ENCODE measurements at regions not wholly inside any gene's neighbourhood (a gene's known extent, or its start where the extent isn't known, plus 50 kb on each side); places are given as distances from the start of the nearest gene placed in this dataset.
"Not testable (repeated sequence)": the region's sequence is repeated elsewhere in the genome, so short reads cannot be mapped to it uniquely, and the experiment has no call there.

DNA sequence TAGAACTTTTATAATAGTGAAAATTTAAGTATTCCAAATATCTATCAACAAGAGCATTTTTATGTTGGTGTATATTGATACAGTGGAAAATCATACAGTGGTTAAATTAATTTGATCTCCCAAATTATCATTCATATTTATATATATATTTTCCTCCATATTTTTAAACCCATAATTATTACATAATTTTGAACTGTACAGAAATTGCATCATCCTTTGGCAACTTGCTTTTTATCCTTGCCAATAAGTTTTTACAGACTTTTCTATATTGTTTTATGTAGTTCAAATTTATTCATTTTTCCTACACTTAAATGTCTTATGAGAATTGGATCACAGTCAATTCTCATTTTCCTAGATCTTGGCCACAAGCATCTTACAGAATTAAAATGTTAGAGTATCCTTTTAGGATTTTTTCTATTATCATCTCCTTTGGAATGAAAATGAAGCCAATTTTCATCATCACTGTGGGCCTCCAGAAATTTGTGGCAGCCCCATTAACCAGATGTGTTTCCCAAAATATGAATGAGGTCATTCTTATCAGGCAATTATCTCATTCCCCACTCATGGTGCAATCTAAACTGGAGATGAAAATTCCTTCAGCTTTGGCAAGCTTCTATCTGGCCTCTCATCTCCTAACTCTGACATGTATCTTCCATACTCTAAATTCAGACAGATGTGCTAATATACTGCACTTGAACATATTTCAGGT is 94.2 kb upstream of the DLGAP1 start:
- DNase-seq (ENCODE audit: insufficient read length, low spot score) (no peak), FAIRE-seq (no peak)
- TF ChIP-seq TAF1 (IDR thresholded peaks at IDR 0.05; ENCODE audit: low read depth, low read length) (no peak), SPI1 (IDR thresholded peaks at IDR 0.05; ENCODE audit: low read depth, low read length) (no peak), POU2F2 (IDR thresholded peaks at IDR 0.05; ENCODE audit: low read depth, low read length) (no peak), POLR2AphosphoS5 (IDR thresholded peaks at IDR 0.05; ENCODE audit: low read depth, low read length) (no peak), PAX5 (IDR thresholded peaks at IDR 0.05; ENCODE audit: insufficient read depth, low read length, severe bottlenecking) (no peak), POLR2A (IDR thresholded peaks at IDR 0.05; ENCODE audit: low read depth, low read length) (no peak)

- no peak for DNase-seq (ENCODE audit: insufficient read length, low spot score)
- FAIRE-seq: no peak
- TF ChIP-seq POLR2A (IDR thresholded peaks at IDR 0.05; ENCODE audit: low read depth, low read length) (no peak), SPI1 (IDR thresholded peaks at IDR 0.05; ENCODE audit: low read depth, low read length) (no peak), POLR2AphosphoS5 (IDR thresholded peaks at IDR 0.05; ENCODE audit: low read depth, low read length) (no peak), PAX5 (IDR thresholded peaks at IDR 0.05; ENCODE audit: insufficient read depth, low read length, severe bottlenecking) (no peak), POU2F2 (IDR thresholded peaks at IDR 0.05; ENCODE audit: low read depth, low read length) (no peak), TAF1 (IDR thresholded peaks at IDR 0.05; ENCODE audit: low read depth, low read length) (no peak)
Measured at GRCh38 chr18:4547126-4547525, 92.0 kb upstream of the DLGAP1 start.

DNA sequence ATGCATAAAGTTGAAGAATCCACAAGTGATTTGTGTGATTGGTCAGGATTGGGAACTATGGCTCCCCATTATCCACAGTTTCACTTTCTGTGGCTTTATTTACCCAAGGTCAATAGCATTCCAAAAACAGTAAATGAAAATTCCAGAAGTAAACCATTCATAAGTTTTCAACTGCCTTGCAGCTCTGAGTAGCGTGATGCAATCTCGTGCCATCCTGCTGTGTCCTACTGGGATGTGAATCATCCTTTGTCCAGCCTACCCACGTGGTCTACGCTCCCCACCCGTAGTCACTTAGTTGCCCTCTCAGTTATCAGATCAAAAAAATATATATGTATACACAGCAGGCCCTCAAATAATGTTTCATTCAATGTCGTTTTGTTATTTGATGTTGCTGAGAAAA is 89.0 kb upstream of the DLGAP1 start:
- FAIRE-seq: no peak

DNA sequence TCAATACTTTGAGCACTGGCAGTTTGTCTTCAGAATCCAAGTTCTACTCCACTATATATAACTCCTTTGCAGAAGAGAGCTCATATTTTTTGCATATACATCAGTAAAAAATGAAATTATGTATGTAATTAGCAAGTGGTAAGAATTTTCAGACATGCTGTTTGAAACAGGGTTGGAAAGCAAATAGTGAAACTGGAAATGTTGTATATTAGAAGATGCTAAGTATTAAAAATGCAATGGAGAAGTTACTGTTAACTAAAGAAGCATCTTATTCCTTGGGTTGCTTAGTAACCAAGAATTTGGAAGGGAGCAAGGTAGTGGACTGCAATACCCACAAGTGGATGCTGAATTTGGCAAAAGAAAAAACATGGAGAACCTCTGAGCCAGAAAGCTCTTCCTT is 88.6 kb upstream of the DLGAP1 start:
- TF ChIP-seq POLR2AphosphoS5 (IDR thresholded peaks at IDR 0.05; ENCODE audit: low read depth, low read length): no peak
- TF ChIP-seq POU2F2 (IDR thresholded peaks at IDR 0.05; ENCODE audit: low read depth, low read length): no peak
- TF ChIP-seq SPI1 (IDR thresholded peaks at IDR 0.05; ENCODE audit: low read depth, low read length): no peak
- no peak for TF ChIP-seq POLR2A (IDR thresholded peaks at IDR 0.05; ENCODE audit: low read depth, low read length)
- no peak for TF ChIP-seq PAX5 (IDR thresholded peaks at IDR 0.05; ENCODE audit: insufficient read depth, low read length, severe bottlenecking)
- TF ChIP-seq TAF1 (IDR thresholded peaks at IDR 0.05; ENCODE audit: low read depth, low read length): no peak
- FAIRE-seq (no peak), DNase-seq (ENCODE audit: insufficient read length, low spot score) (no peak)

More for the DNA sequence above, 89.0 kb upstream of the DLGAP1 start:
- no peak for TF ChIP-seq PAX5 (IDR thresholded peaks at IDR 0.05; ENCODE audit: insufficient read depth, low read length, severe bottlenecking)
- no peak for TF ChIP-seq POU2F2 (IDR thresholded peaks at IDR 0.05; ENCODE audit: low read depth, low read length)
- TF ChIP-seq POLR2AphosphoS5 (IDR thresholded peaks at IDR 0.05; ENCODE audit: low read depth, low read length): no peak
- no peak for TF ChIP-seq SPI1 (IDR thresholded peaks at IDR 0.05; ENCODE audit: low read depth, low read length)
- no peak for TF ChIP-seq TAF1 (IDR thresholded peaks at IDR 0.05; ENCODE audit: low read depth, low read length)
- no peak for TF ChIP-seq POLR2A (IDR thresholded peaks at IDR 0.05; ENCODE audit: low read depth, low read length)
- DNase-seq (ENCODE audit: insufficient read length, low spot score): no peak

DNA sequence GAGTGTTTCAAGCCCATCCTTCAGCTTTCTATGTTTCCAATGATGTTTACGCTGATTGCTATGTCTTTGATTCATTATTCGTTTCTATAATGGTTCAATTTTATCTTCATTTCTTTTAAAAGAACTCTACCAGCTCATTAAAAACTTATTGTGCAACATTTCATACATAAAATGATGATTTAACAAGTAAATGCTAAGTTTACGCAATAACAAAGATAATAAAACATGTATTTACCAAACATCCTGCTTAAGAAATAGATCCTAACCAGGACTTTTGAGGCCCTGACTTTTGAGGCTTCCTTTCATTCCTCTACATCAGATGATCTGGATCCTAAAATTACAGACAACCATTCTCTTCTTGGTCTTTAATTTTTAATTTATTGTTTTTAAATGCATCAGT is 86.5 kb upstream of the DLGAP1 start:
- no peak for DNase-seq (ENCODE audit: insufficient read length, low spot score)
- no peak for FAIRE-seq
- TF ChIP-seq POU2F2 (IDR thresholded peaks at IDR 0.05; ENCODE audit: low read depth, low read length): no peak
- no peak for TF ChIP-seq SPI1 (IDR thresholded peaks at IDR 0.05; ENCODE audit: low read depth, low read length)
- TF ChIP-seq POLR2A (IDR thresholded peaks at IDR 0.05; ENCODE audit: low read depth, low read length): no peak
- TF ChIP-seq PAX5 (IDR thresholded peaks at IDR 0.05; ENCODE audit: insufficient read depth, low read length, severe bottlenecking): no peak
- no peak for TF ChIP-seq TAF1 (IDR thresholded peaks at IDR 0.05; ENCODE audit: low read depth, low read length)
- no peak for TF ChIP-seq POLR2AphosphoS5 (IDR thresholded peaks at IDR 0.05; ENCODE audit: low read depth, low read length)

- FAIRE-seq (no peak), DNase-seq (ENCODE audit: insufficient read length, low spot score) (no peak)
- TF ChIP-seq TAF1 (IDR thresholded peaks at IDR 0.05; ENCODE audit: low read depth, low read length) (no peak), PAX5 (IDR thresholded peaks at IDR 0.05; ENCODE audit: insufficient read depth, low read length, severe bottlenecking) (no peak), SPI1 (IDR thresholded peaks at IDR 0.05; ENCODE audit: low read depth, low read length) (no peak)
Measured at GRCh38 chr18:4536447-4536846, 81.3 kb upstream of the DLGAP1 start.

DNA sequence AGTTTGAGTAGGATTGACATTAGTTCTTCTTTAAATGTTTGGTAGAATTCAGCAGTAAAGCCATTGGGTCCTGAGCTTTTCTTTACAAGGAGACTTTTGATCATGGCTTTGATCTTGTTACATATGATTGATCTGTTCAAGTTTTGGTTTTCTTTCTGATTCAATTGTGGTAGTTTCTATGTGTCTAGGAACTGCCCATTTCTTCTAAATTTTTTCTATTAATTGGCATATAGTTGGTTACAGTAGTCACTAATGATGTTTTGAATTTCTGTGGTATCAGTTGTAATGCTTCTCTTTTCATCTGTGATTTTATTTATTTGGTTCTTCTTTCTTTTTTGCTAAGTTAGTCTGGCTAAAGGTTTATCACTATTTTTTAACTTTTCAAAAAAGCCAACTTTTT is 73.3 kb upstream of the DLGAP1 start:
- DNase-seq (ENCODE audit: insufficient read length, low spot score) (no peak), FAIRE-seq (no peak)
- TF ChIP-seq POU2F2 (IDR thresholded peaks at IDR 0.05; ENCODE audit: low read depth, low read length): no peak
- no peak for TF ChIP-seq PAX5 (IDR thresholded peaks at IDR 0.05; ENCODE audit: insufficient read depth, low read length, severe bottlenecking)
- TF ChIP-seq POLR2AphosphoS5 (IDR thresholded peaks at IDR 0.05; ENCODE audit: low read depth, low read length): no peak
- no peak for TF ChIP-seq TAF1 (IDR thresholded peaks at IDR 0.05; ENCODE audit: low read depth, low read length)
- TF ChIP-seq POLR2A (IDR thresholded peaks at IDR 0.05; ENCODE audit: low read depth, low read length): no peak
- no peak for TF ChIP-seq SPI1 (IDR thresholded peaks at IDR 0.05; ENCODE audit: low read depth, low read length)

GRCh38 chr18:4527826-4528225 is 72.7 kb upstream of the DLGAP1 start:
- FAIRE-seq; DNase-seq (ENCODE audit: insufficient read length, low spot score): not testable (repeated sequence)

DNA sequence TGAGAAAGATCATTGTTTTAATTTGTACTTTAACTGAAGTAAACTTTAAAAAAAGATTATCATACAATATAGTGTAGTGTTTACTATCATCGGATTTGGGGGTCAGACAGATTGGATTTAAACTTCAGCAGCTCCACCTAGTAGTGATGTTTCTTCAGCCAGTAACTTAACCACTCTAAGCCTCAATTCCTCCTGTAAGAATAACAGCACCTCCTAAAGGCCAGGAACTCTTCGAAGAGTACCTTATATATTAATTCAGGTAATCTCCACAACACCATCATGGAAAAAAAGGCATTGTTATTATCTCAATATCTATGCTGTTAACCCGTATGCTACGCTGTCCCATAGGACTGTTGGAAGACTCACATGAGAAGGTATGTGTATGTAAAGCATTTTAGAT is 69.0 kb upstream of the DLGAP1 start:
- FAIRE-seq: no peak
- no peak for TF ChIP-seq SPI1 (IDR thresholded peaks at IDR 0.05; ENCODE audit: low read depth, low read length)
- no peak for TF ChIP-seq POLR2AphosphoS5 (IDR thresholded peaks at IDR 0.05; ENCODE audit: low read depth, low read length)
- no peak for TF ChIP-seq TAF1 (IDR thresholded peaks at IDR 0.05; ENCODE audit: low read depth, low read length)
- TF ChIP-seq POLR2A (IDR thresholded peaks at IDR 0.05; ENCODE audit: low read depth, low read length): no peak
- TF ChIP-seq POU2F2 (IDR thresholded peaks at IDR 0.05; ENCODE audit: low read depth, low read length): no peak
- no peak for TF ChIP-seq PAX5 (IDR thresholded peaks at IDR 0.05; ENCODE audit: insufficient read depth, low read length, severe bottlenecking)
- no peak for DNase-seq (ENCODE audit: insufficient read length, low spot score)

DNA sequence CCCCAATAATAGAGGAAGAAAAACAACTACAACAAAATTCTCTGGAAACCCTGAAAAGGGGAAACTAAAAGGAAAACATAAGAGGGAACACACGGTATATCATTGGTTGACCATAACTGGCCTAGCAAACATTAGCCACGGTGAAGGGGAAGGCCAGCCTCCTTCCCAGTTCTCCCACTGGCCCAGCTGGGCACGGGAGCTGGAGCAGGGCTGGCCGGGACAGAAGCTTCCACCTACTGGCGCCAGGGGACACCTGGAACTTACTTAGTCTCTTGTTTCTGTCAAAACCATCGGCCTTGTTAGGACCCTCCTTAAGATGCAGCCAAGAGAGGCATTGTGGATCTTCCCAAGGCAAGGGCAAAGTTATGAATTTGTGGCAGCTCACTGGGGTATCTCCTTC is 56.1 kb upstream of the DLGAP1 start:
- FAIRE-seq: no peak

More for the DNA sequence above, 56.1 kb upstream of the DLGAP1 start:
- TF ChIP-seq SPI1 (IDR thresholded peaks at IDR 0.05; ENCODE audit: low read depth, low read length): no peak
- TF ChIP-seq POLR2AphosphoS5 (IDR thresholded peaks at IDR 0.05; ENCODE audit: low read depth, low read length): no peak
- TF ChIP-seq POLR2A (IDR thresholded peaks at IDR 0.05; ENCODE audit: low read depth, low read length): no peak
- TF ChIP-seq POU2F2 (IDR thresholded peaks at IDR 0.05; ENCODE audit: low read depth, low read length): no peak
- no peak for TF ChIP-seq TAF1 (IDR thresholded peaks at IDR 0.05; ENCODE audit: low read depth, low read length)
- TF ChIP-seq PAX5 (IDR thresholded peaks at IDR 0.05; ENCODE audit: insufficient read depth, low read length, severe bottlenecking): no peak
- no peak for DNase-seq (ENCODE audit: insufficient read length, low spot score)

Data from GM12891 (cell line).